ENCODE measurements at regions not wholly inside any gene's neighbourhood (a gene's known extent, or its start where the extent isn't known, plus 50 kb on each side); places are given as distances from the start of the nearest gene placed in this dataset.

DNA sequence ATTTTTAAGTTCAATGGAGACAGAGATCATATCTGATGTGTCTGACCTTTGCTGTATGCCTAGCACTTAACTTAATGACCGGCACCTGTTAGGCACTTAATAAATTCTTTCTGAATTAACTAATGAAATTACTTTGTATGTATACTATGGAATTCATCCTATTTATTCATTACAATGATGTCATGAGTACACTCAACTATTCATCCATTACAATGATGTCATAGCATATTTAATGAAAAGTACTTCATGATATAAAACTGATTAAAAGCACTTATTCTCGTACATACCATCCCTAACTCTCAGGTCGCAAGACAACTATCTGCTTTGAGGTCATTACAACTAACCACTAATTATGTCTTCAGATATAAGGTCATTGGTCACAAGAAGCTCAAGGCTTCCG lies 1131.6 kb downstream of the DTWD2 start:
- TF ChIP-seq ZNF274 (IDR thresholded peaks at IDR 0.05; ENCODE audit: low read depth, low read length) (no peak), YY1 (IDR thresholded peaks at IDR 0.05; ENCODE audit: insufficient read depth, insufficient read length) (no peak)

Measured in NT2/D1 (cell line).